ENCODE measurements at regions not wholly inside any gene's neighbourhood (a gene's known extent, or its start where the extent isn't known, plus 50 kb on each side); places are given as distances from the start of the nearest gene placed in this dataset.

DNA sequence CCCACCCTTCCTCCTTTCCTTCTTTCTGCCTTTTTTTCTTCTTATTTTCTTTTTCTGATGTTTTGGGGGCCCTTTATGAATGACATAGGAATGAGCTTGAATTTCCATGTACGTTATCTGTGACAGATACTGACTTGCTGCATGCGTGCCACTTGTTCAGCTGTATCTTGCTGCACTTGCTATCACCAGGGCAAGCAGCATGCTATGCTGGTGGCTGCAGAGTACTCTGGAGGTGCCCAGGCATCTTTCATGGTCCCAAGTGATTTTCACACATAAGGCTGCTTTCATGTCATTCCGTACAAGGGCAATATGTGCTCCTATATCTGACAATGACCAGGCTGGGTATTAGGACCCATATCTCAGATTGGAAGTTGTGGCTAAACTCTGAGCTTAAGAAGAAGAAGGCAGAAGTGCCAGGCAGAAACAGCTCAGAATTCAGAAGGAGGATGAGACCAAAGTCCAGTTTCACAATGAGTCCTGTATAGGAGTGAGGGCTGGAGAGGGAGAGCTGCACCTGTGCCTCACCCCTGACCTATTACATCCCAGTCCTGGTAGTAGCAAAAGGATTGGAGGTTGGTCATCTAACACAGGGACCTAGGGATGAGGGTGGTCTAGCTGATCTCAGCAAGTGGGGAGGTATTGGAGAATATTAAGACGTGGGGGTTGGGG lies 299.0 kb upstream of the DDHD1 start:
- CTCF ChIA-PET: interaction anchor here (0.6 to 0.8 kb wide), 2 partner anchors 52 to 1433 kb away, joined by 3 to 4 read pairs; no protein-coding TSS in a partner anchor
- POLR2A ChIA-PET (ENCODE audit: low non-redundant PET): no interaction called here
- TF ChIP-seq, protein P1, sequence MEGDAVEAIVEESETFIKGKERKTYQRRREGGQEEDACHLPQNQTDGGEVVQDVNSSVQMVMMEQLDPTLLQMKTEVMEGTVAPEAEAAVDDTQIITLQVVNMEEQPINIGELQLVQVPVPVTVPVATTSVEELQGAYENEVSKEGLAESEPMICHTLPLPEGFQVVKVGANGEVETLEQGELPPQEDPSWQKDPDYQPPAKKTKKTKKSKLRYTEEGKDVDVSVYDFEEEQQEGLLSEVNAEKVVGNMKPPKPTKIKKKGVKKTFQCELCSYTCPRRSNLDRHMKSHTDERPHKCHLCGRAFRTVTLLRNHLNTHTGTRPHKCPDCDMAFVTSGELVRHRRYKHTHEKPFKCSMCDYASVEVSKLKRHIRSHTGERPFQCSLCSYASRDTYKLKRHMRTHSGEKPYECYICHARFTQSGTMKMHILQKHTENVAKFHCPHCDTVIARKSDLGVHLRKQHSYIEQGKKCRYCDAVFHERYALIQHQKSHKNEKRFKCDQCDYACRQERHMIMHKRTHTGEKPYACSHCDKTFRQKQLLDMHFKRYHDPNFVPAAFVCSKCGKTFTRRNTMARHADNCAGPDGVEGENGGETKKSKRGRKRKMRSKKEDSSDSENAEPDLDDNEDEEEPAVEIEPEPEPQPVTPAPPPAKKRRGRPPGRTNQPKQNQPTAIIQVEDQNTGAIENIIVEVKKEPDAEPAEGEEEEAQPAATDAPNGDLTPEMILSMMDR (conservative IDR thresholded peaks at IDR 0.05; ENCODE audit: low read depth): no peak
- DNase-seq (ENCODE audit: low spot score): no peak
- no peak overlapping the region for H3K27ac ChIP-seq

DNA sequence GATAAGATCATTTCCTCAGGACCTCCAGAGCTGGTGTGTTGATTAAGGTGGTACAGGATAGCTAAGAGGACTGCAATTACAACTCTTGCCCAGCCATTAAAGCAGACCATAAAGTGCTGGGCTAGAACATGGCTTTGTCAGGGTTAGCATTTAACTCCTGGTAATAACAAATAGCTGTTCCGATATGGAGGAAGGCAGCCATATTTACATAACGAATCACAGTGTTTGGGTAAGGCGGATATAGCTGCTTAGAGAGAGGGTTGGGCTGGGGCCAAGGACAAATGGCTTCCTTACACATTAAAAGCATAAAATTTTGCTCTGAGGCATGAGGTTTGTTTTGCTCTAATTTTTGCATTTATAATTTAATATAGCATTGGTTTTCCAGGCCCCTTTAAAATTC lies 297.7 kb upstream of the DDHD1 start:
- POLR2A ChIA-PET (ENCODE audit: low non-redundant PET): no interaction called here
- CTCF ChIA-PET: interaction anchor here (0.5 kb wide), 2 partner anchors 695 to 699 kb away, joined by 4 read pairs; no protein-coding TSS in a partner anchor
- no peak overlapping the region for H3K27ac ChIP-seq

DNA sequence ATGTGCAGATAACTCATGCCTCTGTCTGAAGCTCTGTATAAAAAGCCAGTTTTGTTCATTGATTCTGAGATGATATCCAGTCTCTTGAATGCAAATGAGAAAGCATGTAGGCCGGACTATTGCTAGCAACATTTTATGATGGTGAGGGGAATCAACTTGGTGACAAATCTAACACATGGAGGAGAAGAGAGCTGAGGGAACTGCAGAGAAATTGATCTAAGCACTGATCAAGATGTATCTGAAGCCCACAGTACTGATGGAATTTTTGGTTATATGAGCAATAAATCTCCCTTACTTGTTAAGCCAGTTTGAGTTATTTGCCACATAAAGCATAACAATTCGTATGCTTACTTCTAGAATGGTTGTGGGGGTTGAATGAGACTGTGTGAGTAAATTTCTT lies 295.6 kb upstream of the DDHD1 start:
- DNase-seq (ENCODE audit: low spot score): no peak
- TF ChIP-seq, protein P1 (conservative IDR thresholded peaks at IDR 0.05; ENCODE audit: low read depth): no peak
- CTCF ChIA-PET: interaction anchor here (1.0 kb wide), 1 partner anchor 9 kb away, joined by 4 read pairs; no protein-coding TSS in a partner anchor
- no peak overlapping the region for H3K27ac ChIP-seq
- POLR2A ChIA-PET (ENCODE audit: low non-redundant PET): no interaction called here

More for the DNA sequence above, 297.7 kb upstream of the DDHD1 start:
- TF ChIP-seq, protein P1 (conservative IDR thresholded peaks at IDR 0.05; ENCODE audit: low read depth): no peak
- DNase-seq (ENCODE audit: low spot score): no peak

DNA sequence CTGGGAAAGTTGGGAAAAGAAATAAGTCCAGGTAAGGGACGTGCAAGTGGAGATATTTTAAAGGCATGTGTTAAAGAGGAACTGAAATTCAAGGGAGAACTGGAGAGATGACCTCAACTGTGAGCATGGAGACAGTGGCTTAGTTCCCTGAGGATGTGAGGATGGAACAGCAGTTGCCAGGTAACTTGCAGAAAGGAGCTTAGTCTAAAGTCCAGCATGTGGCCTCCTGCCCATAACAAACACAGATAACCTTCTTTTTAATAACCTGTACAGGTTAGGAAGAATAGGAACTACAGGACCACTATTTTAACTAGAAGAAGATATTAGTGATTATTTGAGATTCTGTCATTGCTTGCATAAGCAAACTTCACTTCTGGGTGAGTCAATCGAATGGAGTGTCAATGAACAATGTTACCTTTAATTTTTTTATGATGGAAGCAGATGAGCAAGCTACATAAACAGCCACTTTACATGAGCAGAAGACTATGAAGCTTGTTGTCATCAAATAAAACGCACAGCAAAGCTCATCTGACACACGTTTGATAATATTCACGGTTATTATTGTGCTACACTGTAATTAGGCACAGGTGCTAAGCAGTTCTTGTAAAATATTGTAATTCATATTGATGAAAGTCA lies 291.7 kb upstream of the DDHD1 start:
- no peak overlapping the region for H3K27ac ChIP-seq
- DNase-seq (ENCODE audit: low spot score): no peak
- ChIA-PET POLR2A (ENCODE audit: low non-redundant PET) (no interaction called here), CTCF (interaction anchor here (0.7 kb wide), 1 partner anchor 9 kb away, joined by 3 read pairs; no protein-coding TSS in a partner anchor)
- TF ChIP-seq, protein P1 (conservative IDR thresholded peaks at IDR 0.05; ENCODE audit: low read depth): no peak

DNA sequence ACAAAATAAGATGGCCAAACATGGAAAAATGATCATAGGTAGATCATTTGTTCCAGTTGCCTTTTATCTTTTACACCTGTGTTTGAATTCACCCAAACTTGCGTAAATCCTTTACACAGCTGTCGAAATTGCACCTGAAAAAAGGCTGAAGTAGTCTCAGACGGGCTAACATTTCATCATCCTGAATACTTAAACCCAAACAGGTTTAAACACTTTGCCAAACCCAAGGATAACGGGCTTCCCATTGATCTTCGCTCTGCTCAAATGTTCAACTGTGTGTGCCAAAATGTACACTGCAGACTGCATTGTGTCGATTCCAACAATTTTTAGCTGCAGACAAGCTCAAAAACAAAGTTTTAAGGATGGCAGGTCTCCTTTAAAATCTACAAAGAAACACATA lies 288.7 kb upstream of the DDHD1 start:
- no peak overlapping the region for H3K27ac ChIP-seq
- POLR2A ChIA-PET (ENCODE audit: low non-redundant PET): no interaction called here
- CTCF ChIA-PET: interaction anchor here (0.9 kb wide), 1 partner anchor 895 kb away, joined by 3 read pairs; no protein-coding TSS in a partner anchor
- no peak for DNase-seq (ENCODE audit: low spot score)
- TF ChIP-seq, protein P1 (conservative IDR thresholded peaks at IDR 0.05; ENCODE audit: low read depth): no peak

DNA sequence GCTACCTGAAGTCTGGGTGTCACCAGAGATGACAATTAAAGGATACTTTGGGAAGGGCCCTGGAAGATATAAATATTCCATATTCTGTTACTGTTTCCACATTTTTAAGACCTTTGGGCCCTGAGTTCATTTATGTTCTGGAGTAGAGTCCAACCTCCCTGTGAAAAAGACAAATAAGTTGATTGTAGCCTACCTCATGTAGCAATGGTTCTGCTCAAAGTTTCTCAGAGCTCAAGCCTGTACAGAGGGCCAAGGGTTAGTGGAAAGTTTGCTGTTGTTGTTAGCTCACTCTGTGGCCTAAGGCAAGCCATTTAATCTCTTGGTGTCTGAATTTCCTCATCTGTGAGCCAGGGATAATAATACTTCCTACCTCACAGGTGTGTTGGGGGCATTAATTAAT lies 284.7 kb upstream of the DDHD1 start:
- CTCF ChIA-PET: no interaction called here
- DNase-seq (ENCODE audit: low spot score): no peak
- no peak overlapping the region for H3K27ac ChIP-seq
- TF ChIP-seq, protein P1 (conservative IDR thresholded peaks at IDR 0.05; ENCODE audit: low read depth): no peak
- POLR2A ChIA-PET (ENCODE audit: low non-redundant PET): no interaction called here
